ENCODE measurements at regions not wholly inside any gene's neighbourhood (a gene's known extent, or its start where the extent isn't known, plus 50 kb on each side); places are given as distances from the start of the nearest gene placed in this dataset.

GRCh38 chr16:49955858-49956257 is 69.2 kb upstream of the CNEP1R1 start:
- no peak overlapping the region for H3K4me2 ChIP-seq (ENCODE audit: insufficient read depth, low read length)

GRCh38 chr16:49956915-49957314 is 68.1 kb upstream of the CNEP1R1 start:
- CTCF ChIA-PET: interaction anchor here (1.3 to 1.7 kb wide), 3 partner anchors 12 to 708 kb away, joined by 3 to 7 read pairs (median 3); no protein-coding TSS in a partner anchor
- Histone ChIP-seq H3K27me3 (ENCODE audit: control insufficient read depth in 2 of 2, insufficient read depth in 2 of 2, low read length in 2 of 2) (peaks cover 0 to 2% of the 10 kb centered on the region in 2 experiments), H3K4me2 (ENCODE audit: insufficient read depth, low read length) (no peak overlapping the region), H3K79me2 (ENCODE audit: control insufficient read depth, insufficient read depth, low read length) (no peaks in the 10 kb centered on the region), H3K9ac (replicated peaks; ENCODE audit: extremely low read depth, insufficient read depth, low read length) (no peak overlapping the region), H4K20me1 (replicated peaks; ENCODE audit: control insufficient read depth, extremely low read depth, insufficient read depth, low read length) (no peaks in the 10 kb centered on the region), H3K9me1 (replicated peaks; ENCODE audit: control insufficient read depth, extremely low read depth, insufficient read depth, low read length) (no peaks in the 10 kb centered on the region), H3K27ac (ENCODE audit: insufficient read depth, low read depth, low read length) (no peak overlapping the region), H3K9me3 (replicated peaks; ENCODE audit: control insufficient read depth, insufficient read depth, low read length) (no peaks in the 10 kb centered on the region), H3K4me1 (ENCODE audit: control insufficient read depth, extremely low read depth, insufficient read depth, low read length) (no peaks in the 10 kb centered on the region), H3K36me3 (ENCODE audit: control insufficient read depth in 2 of 2, extremely low read depth in 1 of 2, insufficient read depth in 2 of 2, low read length in 2 of 2) (no peaks in the 10 kb centered on the region), H2AFZ (ENCODE audit: low read depth, low read length) (no peak overlapping the region), H3K4me3 (replicated peaks in 1 of 3; ENCODE audit: insufficient read depth in 1 of 3, low read depth in 1 of 3, low read length in 3 of 3) (no peak overlapping the region)
- intact Hi-C loops (cut with micrococcal nuclease): no loop called here
- POLR2A ChIA-PET: no interaction called here
- dilution Hi-C loops (cut with MboI; ENCODE audit: extremely low pct_ligation_motif_present, low sequenced_read_pairs): no loop called here
- TF ChIP-seq FOS (IDR thresholded peaks at IDR 0.05; ENCODE audit: borderline replicate concordance, insufficient read depth, low read length) (no peak), POLR2AphosphoS5 (IDR thresholded peaks at IDR 0.05; ENCODE audit: insufficient read depth, low read depth, low read length) (no peak), POLR2A (IDR thresholded peaks at IDR 0.05; ENCODE audit: low read depth, low read length) (no peak), JUN (IDR thresholded peaks at IDR 0.05; ENCODE audit: borderline replicate concordance, insufficient read depth, insufficient read length, low read depth) (no peak), EZH2 (IDR thresholded peaks at IDR 0.05; ENCODE audit: borderline replicate concordance, low read depth, low read length, severe bottlenecking) (no peak), MYC (IDR thresholded peaks at IDR 0.05; ENCODE audit: low read depth, low read length) (no peak), GATA2 (IDR thresholded peaks at IDR 0.05; ENCODE audit: insufficient read depth, insufficient read length, low read depth, low read length) (no peak)
- TF ChIP-seq, protein P1, sequence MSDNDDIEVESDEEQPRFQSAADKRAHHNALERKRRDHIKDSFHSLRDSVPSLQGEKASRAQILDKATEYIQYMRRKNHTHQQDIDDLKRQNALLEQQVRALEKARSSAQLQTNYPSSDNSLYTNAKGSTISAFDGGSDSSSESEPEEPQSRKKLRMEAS (IDR thresholded peaks at IDR 0.05; ENCODE audit: insufficient read depth, insufficient read length): no peak
- FAIRE-seq: no peak
- no TSS peak for BruUV-seq (replicated peaks)
- no peak for DNase-seq (ENCODE audit: low read depth, low spot score)

More at GRCh38 chr16:49955858-49956257, 69.2 kb upstream of the CNEP1R1 start:
- dilution Hi-C loops (cut with MboI; ENCODE audit: extremely low pct_ligation_motif_present, low sequenced_read_pairs): no loop called here
- no peaks in the 10 kb centered on the region for H4K20me1 ChIP-seq (replicated peaks; ENCODE audit: control insufficient read depth, extremely low read depth, insufficient read depth, low read length)
- no peaks in the 10 kb centered on the region for H3K9me1 ChIP-seq (replicated peaks; ENCODE audit: control insufficient read depth, extremely low read depth, insufficient read depth, low read length)
- no peak for TF ChIP-seq POLR2AphosphoS5 (IDR thresholded peaks at IDR 0.05; ENCODE audit: insufficient read depth, low read depth, low read length)
- H3K4me3 ChIP-seq (replicated peaks in 1 of 3; ENCODE audit: insufficient read depth in 1 of 3, low read depth in 1 of 3, low read length in 3 of 3): no peak overlapping the region
- ChIA-PET CTCF (no interaction called here), POLR2A (no interaction called here)
- no peaks in the 10 kb centered on the region for H3K9me3 ChIP-seq (replicated peaks; ENCODE audit: control insufficient read depth, insufficient read depth, low read length)
- H2AFZ ChIP-seq (ENCODE audit: low read depth, low read length): no peak overlapping the region
- no peaks in the 10 kb centered on the region for H3K27me3 ChIP-seq (ENCODE audit: control insufficient read depth in 2 of 2, insufficient read depth in 2 of 2, low read length in 2 of 2)
- no peak for FAIRE-seq
- BruUV-seq (replicated peaks): no TSS peak
- intact Hi-C loops (cut with micrococcal nuclease): no loop called here
- H3K36me3 ChIP-seq (ENCODE audit: control insufficient read depth in 2 of 2, extremely low read depth in 1 of 2, insufficient read depth in 2 of 2, low read length in 2 of 2): no peaks in the 10 kb centered on the region
- no peak for DNase-seq (ENCODE audit: low read depth, low spot score)
- no peaks in the 10 kb centered on the region for H3K79me2 ChIP-seq (ENCODE audit: control insufficient read depth, insufficient read depth, low read length)
- no peaks in the 10 kb centered on the region for H3K4me1 ChIP-seq (ENCODE audit: control insufficient read depth, extremely low read depth, insufficient read depth, low read length)
- H3K9ac ChIP-seq (replicated peaks; ENCODE audit: extremely low read depth, insufficient read depth, low read length): no peak overlapping the region
- no peak overlapping the region for H3K27ac ChIP-seq (ENCODE audit: insufficient read depth, low read depth, low read length)
